Neural cell (in vitro differentiated cells): ENCODE measurements at regions not wholly inside any gene's neighbourhood (a gene's known extent, or its start where the extent isn't known, plus 50 kb on each side); places are given as distances from the start of the nearest gene placed in this dataset.

Source experiments
- CTCF ChIP-seq: fragments of 450-650 bp; IDR thresholded peaks from 2 replicates; pipeline ENCODE4 v1.5.1; 2014; ENCODE audit warnings: antibody characterized with exemption, mild to moderate bottlenecking, moderate library complexity; ENCODE audit not compliant: poor library complexity, severe bottlenecking
- EP300 ChIP-seq: fragments of 450-650 bp; conservative IDR thresholded peaks from 2 replicates; pipeline ENCODE4 v1.6.1; 2014; ENCODE audit warnings: antibody characterized with exemption, mild to moderate bottlenecking, moderate library complexity; ENCODE audit not compliant: poor library complexity, severe bottlenecking
- EZH2 ChIP-seq: fragments of 200-600, 300-800 bp; shearing (Covaris generic), sonication (generic); IDR thresholded peaks from 2 replicates; pipeline ENCODE4 v1.6.1; 2014; ENCODE audit warnings: antibody characterized with exemption, low read length, borderline replicate concordance, mild to moderate bottlenecking; ENCODE audit not compliant: insufficient read depth, poor library complexity, severe bottlenecking
- MXI1 ChIP-seq: fragments of 450-650 bp; conservative IDR thresholded peaks from 2 replicates; pipeline ENCODE4 v1.6.1; 2014; ENCODE audit warnings: antibody characterized with exemption, mild to moderate bottlenecking; ENCODE audit not compliant: poor library complexity, severe bottlenecking
- POLR2AphosphoS5 ChIP-seq: IDR thresholded peaks from 2 replicates; pipeline ENCODE4 v1.6.1; 2012
- SMC3 ChIP-seq: fragments of 450-650 bp; conservative IDR thresholded peaks from 2 replicates; pipeline ENCODE4 v1.6.1; 2014; ENCODE audit warnings: antibody characterized with exemption, mild to moderate bottlenecking, moderate library complexity; ENCODE audit not compliant: poor library complexity
- TAF1 ChIP-seq: IDR thresholded peaks from 2 replicates; pipeline ENCODE4 v1.6.1; 2012; ENCODE audit warnings: low read depth

GRCh38 chr13:21321269-21321668, 137.8 kb downstream of the ZDHHC20 start:
- TF ChIP-seq CTCF (no peak), POLR2AphosphoS5 (no peak), TAF1 (no peak), EZH2 (no peak), SMC3 (no peak), MXI1 (no peak), EP300 (no peak)
